Hippocampal formation (tissue), 2 donors: ENCODE measurements at regions not wholly inside any gene's neighbourhood (a gene's known extent, or its start where the extent isn't known, plus 50 kb on each side); places are given as distances from the start of the nearest gene placed in this dataset.

ENCODE experiments used
- DNase-seq, 2 donors: peaks; one replicate each; lab custom pipeline; 2025; lab: John Stamatoyannopoulos, UW

- DNase-seq = no peak
These were observed 1095.1 kb downstream of the GALC start for GRCh38 chr14:86897704-86898513.

- DNase-seq = no peak
These were observed 1095.8 kb downstream of the GALC start for GRCh38 chr14:86897224-86897623.

GRCh38 chr14:86896701-86897100, 1096.3 kb downstream of the GALC start:
- DNase-seq = no peak

DNA sequence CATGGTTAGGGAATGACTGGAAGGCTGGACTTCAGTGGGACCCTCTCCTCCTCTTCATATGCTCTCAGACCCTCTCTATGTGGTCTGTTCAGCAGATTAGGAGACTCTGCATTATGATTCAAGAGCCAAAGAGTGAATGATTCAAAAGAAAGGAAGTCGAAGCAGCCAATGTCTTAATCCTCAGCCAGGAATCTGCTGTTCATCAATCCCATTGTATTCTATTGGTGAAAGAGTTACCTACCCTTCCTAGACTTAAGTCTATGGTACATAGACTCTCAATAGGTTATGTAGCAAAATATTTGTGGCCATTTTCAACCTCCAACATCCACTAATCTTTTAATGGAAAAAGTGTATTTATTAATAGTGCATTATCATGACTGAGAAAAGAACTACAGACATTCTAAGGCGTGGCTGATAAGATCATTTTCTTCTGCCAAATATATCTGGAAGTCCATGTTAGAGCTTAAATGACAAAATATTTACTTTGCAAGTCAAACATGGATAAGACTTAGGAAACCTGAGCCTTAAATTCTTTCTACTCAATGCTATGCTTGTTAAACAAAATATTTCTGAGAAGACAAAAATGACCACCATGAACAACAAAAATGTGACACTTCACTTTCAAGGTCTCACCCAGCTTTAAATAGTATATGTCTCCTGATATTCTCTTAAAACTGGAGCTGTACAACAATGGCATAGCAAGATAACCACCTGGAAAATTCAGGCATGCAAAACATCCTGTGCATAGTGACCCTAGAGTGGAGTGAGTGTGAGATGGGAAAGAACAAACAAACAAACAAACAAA, 1100.6 kb downstream of the GALC start:
- no peak for DNase-seq

- no peak for DNase-seq
These were observed 1107.7 kb downstream of the GALC start for GRCh38 chr14:86885280-86885679.

DNA sequence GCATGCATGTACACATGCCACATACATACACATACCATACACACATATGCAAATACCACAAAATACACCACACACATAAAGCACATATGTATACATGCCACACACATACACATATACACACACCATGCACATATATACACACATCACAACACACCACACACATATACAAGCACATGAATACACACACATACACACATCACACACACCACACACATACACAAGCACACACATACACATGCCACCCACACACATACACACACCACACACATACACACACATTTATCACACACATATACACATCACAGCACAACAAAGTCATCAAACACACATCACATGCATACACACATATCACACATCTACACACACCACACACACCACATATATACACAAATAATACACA, 1108.5 kb downstream of the GALC start:
- no peak for DNase-seq

- DNase-seq = no peak
These were observed 1110.2 kb downstream of the GALC start for GRCh38 chr14:86882818-86883217.

DNA sequence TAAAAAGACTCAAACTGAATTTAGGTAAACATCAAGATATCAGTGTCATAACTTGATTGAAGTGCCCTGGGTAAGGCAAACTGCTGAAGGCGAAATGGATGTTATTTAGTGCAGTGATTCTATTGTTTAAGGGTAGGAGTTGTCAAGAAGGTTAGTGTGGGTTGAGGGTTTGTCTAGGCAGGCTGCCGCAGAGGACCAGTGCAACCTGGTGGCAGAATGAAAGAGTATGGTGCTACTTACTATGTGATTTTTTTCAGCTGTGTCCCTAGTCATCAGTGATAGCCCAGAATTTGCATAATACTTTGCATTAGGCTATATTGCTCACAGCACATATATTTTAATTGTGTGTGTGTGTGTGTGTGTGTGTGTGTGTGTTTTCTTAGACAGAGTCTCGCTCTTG, 1127.0 kb downstream of the GALC start:
- DNase-seq = no peak

DNA sequence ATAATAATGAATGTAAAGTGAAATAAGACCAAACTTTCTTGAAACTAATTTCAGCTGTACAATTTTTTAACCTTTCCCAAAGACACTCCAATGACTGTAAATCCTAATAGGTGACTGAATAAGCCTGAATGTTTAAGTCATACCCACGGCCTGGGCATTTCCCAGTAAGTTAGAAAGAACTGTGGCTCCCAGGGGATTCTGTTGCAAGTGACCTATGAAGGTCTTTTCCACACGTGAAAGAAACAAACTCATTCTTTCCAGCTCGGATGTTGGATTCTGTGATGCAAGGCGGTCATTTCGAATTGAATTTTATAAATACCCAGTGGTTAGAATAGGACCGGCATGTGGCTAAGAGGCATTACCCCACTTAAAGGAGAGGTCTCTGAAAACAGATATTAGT, 1134.4 kb downstream of the GALC start:
- DNase-seq = no peak

DNA sequence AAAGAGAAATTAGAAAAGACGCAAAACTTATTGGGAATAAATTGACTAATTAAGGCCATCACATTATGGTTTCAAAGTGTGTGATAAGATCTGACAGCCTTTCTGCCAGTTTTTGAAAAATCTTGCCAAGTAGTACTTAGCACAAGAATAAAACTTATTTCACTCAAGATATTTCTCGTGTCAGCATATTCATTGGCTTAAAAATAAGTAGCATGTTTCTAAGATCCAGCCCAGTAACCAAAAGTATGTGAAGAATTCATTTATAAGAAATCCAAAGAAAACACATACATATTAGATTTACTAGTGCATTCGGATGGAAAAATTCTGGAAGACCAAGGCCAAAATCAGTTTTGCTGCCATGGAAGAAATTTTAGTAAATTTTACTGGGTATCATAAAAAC, 1135.0 kb downstream of the GALC start:
- no peak for DNase-seq

DNA sequence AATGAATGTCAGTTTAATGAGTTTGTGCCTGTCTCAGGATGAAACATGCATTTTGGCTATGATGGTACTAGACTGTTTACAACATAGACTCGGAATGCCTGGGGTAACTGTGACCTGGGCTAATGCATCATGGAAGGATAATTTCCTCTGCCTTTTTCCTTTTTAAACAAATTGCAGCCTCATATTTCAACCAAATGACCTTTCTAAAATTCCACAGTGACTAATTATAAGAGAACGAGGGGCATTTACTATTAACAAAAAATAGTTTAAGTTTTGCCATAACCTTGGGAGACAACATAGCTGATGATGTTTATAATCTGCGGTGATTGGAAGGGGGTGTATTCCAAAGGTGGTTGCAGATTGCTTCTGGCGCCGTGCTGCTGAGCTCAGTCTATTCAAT, 1140.5 kb downstream of the GALC start:
- no peak for DNase-seq

DNA sequence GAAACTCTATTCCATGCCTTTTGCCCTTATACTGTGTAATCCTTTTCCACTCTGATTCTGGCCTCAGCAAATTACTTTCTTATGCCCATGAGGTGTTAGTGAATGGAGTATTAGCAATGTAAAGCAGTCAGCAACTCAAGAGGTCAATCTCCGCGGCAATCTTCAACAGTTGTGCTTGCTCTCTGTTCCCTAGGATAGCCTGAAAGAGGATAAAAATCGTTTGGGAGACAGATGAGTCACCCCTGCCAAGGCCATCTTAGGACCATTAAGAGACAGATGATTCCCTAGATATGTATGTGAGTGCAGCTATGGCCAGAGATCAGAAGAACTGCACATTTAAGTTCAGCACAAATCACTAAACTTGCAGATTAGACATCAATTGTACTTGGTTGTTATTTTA, 1145.8 kb downstream of the GALC start:
- no peak for DNase-seq

DNA sequence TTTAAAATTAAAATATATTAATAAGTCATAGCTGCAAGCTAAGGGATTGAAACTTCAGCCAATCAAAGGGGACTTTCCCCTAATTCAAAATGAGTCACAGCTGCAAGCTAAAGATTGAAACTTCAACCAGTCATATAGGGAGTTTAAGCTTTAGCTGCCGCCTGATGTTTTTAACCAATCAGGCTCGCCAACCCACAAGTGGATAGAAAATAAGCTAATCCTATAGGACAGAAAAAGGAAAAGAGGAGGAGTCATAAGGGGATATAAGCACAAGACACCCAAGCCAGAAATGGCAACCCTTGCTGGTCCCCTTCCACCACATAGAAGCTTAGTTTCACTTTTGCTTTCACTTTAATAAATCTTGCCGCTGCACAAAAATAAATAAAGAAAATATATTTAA, 1154.6 kb downstream of the GALC start:
- DNase-seq = no peak

DNA sequence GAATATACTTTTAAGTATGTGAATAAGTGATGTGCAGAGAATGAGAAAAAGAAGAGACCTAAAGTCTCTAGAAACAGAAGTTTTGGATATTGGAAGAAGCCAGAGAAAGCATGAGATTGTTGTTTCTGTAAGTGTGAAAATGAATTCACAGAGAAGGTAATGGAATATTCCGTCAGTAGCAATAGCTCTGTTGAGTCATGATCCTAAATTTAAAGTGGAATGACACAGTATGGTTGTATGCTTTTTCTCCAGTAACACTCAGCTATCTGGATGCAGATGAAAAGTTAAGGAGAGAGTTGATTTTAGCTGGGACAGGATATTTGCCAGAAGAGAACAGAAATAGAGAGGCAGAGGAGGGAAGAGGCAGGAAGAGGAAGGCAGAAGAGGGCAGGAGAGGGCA, 1166.3 kb downstream of the GALC start:
- no peak for DNase-seq

DNA sequence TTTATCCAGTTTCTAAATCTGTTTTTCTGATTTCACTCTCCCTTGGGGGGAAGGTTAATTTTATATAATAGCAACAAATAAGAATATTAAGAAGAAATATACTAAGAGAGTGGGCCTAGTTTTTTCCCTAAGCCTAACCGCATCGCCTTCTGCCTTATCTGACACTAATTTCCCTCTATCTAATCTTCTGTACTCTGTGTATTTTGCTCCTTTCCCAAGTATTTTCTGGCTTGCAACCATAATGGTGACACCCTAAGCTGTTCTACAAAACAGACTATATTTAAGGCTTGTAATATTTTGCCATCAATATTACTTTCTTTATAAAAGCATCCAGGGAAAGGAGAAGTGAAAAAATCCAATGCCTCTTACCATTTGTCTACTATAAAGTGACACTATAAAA, 1168.8 kb downstream of the GALC start:
- no peak for DNase-seq

- no peak for DNase-seq
These were observed 1169.4 kb downstream of the GALC start for GRCh38 chr14:86823581-86823980.

GRCh38 chr14:86815341-86815740, 1177.6 kb downstream of the GALC start:
- DNase-seq = no peak

- DNase-seq = no peak
These were observed 1190.3 kb downstream of the GALC start for GRCh38 chr14:86802726-86803125.

- no peak for DNase-seq
These were observed 1193.7 kb downstream of the GALC start for GRCh38 chr14:86799244-86799647.

DNA sequence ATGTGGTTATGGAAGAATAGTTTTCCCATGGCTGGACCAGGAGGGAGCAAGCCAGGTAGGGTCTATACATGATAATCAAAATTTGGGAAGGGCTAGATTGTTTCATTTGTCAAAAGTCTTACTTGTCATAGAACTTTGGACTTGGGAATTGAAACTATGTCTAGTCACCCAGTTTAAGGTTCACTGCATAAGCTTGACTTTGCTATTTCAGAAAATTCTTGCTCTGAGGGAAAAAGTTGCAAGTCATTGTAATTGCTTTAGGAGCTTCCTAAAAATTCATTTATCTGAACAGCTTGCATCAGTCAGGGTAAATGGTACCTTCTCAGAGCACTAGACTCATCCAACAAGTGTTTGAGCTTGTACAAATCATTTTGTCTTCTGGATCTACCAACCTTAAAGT, 1194.7 kb downstream of the GALC start:
- no peak for DNase-seq

DNA sequence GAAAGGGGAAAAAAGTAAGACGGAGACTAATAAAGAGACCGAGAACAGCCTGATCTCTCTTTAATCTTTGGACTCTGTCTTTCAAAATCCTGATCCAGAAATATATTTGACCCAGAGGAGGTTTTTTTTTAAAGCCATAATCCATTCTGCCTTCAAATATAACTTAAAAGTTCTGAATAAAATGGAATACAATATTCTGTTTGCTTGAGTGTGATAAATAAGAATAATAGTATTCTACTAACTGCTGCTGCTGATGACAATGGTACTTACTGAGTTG, 1196.0 kb downstream of the GALC start:
- no peak for DNase-seq

- no peak for DNase-seq
These were observed 1196.5 kb downstream of the GALC start for GRCh38 chr14:86796221-86797074.

DNA sequence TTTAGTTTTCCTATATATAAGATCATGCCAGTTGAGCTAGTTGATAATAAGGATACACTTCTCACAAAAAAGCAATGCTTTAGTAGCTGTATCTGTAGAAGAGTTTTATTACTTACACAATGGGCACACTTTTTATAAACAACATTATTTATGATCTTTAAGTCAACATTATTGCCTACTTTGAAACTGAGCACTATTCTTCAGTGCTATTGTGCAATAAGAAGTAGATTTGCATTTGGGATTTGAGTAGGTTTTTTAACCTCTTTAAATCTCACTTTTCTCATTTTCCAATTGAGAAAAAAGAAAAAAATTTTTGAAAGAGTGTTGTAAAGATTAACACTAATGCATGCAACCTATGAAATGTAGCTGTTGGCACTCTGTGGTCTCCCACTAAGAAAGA, 1198.3 kb downstream of the GALC start:
- DNase-seq = no peak
